Chondrocyte (in vitro differentiated cells): ENCODE measurements at regions not wholly inside any gene's neighbourhood (a gene's known extent, or its start where the extent isn't known, plus 50 kb on each side); places are given as distances from the start of the nearest gene placed in this dataset.
"Not testable (repeated sequence)": the region's sequence is repeated elsewhere in the genome, so short reads cannot be mapped to it uniquely, and the experiment has no call there.

Source experiments
- DNase-seq: peaks from one replicate; pipeline ENCODE4 v3.0.0; 2021; ENCODE audit warnings: mixed read lengths, low spot score
- H3K27ac Mint-ChIP-seq: one replicate; pipeline ENCODE4 v1.8.0; 2021; ENCODE audit warnings: mild to moderate bottlenecking, moderate library complexity, mixed read lengths; ENCODE audit not compliant: unreplicated experiment
- H3K27me3 Mint-ChIP-seq: 2 replicates; pipeline ENCODE4 v1.8.0; 2021; ENCODE audit warnings: low read depth, mixed read lengths
- H3K36me3 Mint-ChIP-seq: 2 replicates; pipeline ENCODE4 v1.8.0; 2021; ENCODE audit warnings: low read depth, mixed read lengths
- H3K4me1 Mint-ChIP-seq: 2 replicates; pipeline ENCODE4 v1.8.0; 2021; ENCODE audit warnings: low read depth, mild to moderate bottlenecking, mixed read lengths
- H3K4me3 Mint-ChIP-seq: one replicate; pipeline ENCODE4 v1.8.0; 2021; ENCODE audit warnings: mild to moderate bottlenecking, moderate library complexity, mixed read lengths; ENCODE audit not compliant: unreplicated experiment
- H3K9me3 Mint-ChIP-seq: 2 replicates; pipeline ENCODE4 v1.8.0; 2021; ENCODE audit warnings: low read depth, mixed read lengths
- TF ChIP-seq, protein P1 (sequence below): fragments of 200-600 bp; sonication (generic); IDR thresholded peaks from 2 replicates; pipeline ENCODE4 v1.5.0; 2021; ENCODE audit warnings: antibody characterized with exemption, mild to moderate bottlenecking, moderate library complexity

DNA sequence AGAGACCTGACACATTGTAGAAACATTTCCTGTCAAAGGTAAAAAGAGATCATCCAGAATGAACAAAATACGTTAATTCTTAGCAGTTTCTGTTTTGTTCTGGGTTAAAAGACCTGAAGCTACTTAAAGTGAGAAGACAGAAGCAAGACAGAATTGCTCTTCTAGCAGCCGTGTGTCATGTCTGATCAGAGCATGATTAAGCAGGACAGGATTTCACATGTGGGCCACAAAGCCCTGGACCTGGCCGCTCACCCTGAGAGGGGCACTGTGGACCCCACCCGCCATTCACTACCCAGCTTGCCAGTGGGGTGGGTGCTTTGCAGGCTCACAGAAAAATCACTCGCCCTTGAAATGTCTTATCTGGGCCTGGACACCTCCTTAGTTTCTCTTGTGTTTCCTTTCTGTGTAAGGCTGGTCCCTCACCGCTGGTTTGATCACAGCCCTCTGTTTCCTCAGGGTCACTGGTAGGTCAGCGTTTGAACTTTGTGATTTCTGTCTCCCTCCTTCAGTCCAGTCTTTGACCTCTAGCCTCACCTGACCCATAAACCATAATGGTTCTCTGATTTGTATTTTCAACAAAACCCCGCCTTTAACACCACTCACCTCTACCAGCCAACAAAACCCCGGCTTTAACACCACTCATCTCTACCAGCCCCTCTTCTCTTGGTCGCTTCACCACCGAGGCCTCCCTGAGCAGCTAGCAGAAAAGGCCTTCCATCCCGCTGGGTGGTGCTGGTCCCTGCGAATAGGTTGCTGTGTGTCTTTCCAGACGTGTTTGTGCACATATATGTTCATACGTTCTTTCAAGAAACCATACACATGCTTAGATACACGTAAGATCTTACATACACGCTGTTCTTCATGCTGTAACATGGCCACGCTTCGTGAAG lies 185.0 kb downstream of the OR4M2 start:
- H3K36me3 Mint-ChIP-seq, result no peaks in the 10 kb centered on the region
- H3K27ac Mint-ChIP-seq, result no peak overlapping the region
- peaks cover 3% of the 10 kb centered on the region for H3K9me3 Mint-ChIP-seq
- H3K4me3 Mint-ChIP-seq, result no peak overlapping the region
- TF ChIP-seq, protein P1, sequence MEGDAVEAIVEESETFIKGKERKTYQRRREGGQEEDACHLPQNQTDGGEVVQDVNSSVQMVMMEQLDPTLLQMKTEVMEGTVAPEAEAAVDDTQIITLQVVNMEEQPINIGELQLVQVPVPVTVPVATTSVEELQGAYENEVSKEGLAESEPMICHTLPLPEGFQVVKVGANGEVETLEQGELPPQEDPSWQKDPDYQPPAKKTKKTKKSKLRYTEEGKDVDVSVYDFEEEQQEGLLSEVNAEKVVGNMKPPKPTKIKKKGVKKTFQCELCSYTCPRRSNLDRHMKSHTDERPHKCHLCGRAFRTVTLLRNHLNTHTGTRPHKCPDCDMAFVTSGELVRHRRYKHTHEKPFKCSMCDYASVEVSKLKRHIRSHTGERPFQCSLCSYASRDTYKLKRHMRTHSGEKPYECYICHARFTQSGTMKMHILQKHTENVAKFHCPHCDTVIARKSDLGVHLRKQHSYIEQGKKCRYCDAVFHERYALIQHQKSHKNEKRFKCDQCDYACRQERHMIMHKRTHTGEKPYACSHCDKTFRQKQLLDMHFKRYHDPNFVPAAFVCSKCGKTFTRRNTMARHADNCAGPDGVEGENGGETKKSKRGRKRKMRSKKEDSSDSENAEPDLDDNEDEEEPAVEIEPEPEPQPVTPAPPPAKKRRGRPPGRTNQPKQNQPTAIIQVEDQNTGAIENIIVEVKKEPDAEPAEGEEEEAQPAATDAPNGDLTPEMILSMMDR, result no peak
- no peaks in the 10 kb centered on the region for H3K27me3 Mint-ChIP-seq
- no peaks in the 10 kb centered on the region for H3K4me1 Mint-ChIP-seq
- DNase-seq, result no peak

DNA sequence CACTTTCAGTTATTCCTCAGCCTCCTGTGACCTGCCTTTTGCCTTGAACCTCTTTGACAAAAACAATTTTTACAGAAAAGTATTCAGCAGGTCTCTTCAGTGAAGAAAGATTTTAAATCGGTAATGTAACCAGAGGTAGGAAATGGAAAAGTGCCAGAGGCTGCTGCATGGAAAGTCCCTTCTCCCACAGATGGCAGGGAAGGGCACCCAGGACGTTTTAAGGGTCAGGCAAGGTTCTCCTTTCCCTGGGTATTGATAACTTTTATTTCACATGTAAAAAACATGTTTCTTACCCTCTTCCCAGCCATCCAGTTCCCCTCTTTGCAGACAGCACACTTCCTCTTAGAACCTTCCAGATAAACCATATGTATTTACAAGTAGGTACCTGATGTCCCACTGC lies 185.6 kb downstream of the OR4M2 start:
- H3K27me3 Mint-ChIP-seq, result no peaks in the 10 kb centered on the region
- TF ChIP-seq, protein P1, result no peak
- no peaks in the 10 kb centered on the region for H3K36me3 Mint-ChIP-seq
- no peak overlapping the region for H3K27ac Mint-ChIP-seq
- H3K4me3 Mint-ChIP-seq, result no peak overlapping the region
- DNase-seq, result no peak
- no peaks in the 10 kb centered on the region for H3K4me1 Mint-ChIP-seq
- peaks cover 5% of the 10 kb centered on the region for H3K9me3 Mint-ChIP-seq

- DNase-seq, result no peak
- H3K27ac Mint-ChIP-seq, result no peak overlapping the region
- peaks cover 7% of the 10 kb centered on the region for H3K9me3 Mint-ChIP-seq
- TF ChIP-seq, protein P1, result no peak
- no peak overlapping the region for H3K4me3 Mint-ChIP-seq
- no peaks in the 10 kb centered on the region for H3K27me3 Mint-ChIP-seq
- no peaks in the 10 kb centered on the region for H3K36me3 Mint-ChIP-seq
- H3K4me1 Mint-ChIP-seq, result no peaks in the 10 kb centered on the region
These were observed 187.4 kb downstream of the OR4M2 start for GRCh38 chr15:22267761-22268160.

DNA sequence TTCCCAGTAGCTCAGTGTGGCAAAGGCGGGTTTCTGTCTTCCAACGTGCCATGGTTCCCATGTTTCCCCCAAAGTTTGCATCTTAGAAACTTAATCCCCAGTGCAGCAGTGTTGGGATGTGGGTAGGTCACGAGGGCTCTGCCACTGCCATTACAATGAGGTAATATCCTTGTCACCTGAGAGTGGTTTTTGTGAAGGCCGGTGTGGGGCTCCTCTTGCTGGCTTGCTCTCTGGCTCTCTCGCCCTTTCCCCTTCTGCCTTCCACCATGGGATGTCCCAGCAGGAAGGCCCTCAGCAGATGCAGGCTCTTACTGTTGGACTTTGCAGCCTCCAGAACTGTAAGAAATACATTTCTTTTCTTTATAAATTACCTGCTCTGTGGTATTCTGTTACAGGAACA lies 187.9 kb downstream of the OR4M2 start:
- H3K36me3 Mint-ChIP-seq, DNase-seq, H3K4me1 Mint-ChIP-seq, H3K27ac Mint-ChIP-seq, H3K9me3 Mint-ChIP-seq, H3K4me3 Mint-ChIP-seq, H3K27me3 Mint-ChIP-seq: not testable (repeated sequence)

- not testable (repeated sequence) for H3K9me3 Mint-ChIP-seq, H3K27me3 Mint-ChIP-seq, DNase-seq, H3K36me3 Mint-ChIP-seq, H3K4me3 Mint-ChIP-seq, H3K27ac Mint-ChIP-seq, H3K4me1 Mint-ChIP-seq
These were observed 188.3 kb downstream of the OR4M2 start for GRCh38 chr15:22268654-22269053.

GRCh38 chr15:22272286-22273160 lies 186.2 kb upstream of the GOLGA6L22 start:
- not testable (repeated sequence) for H3K27me3 Mint-ChIP-seq, H3K27ac Mint-ChIP-seq, H3K36me3 Mint-ChIP-seq, DNase-seq, H3K4me1 Mint-ChIP-seq, H3K9me3 Mint-ChIP-seq, H3K4me3 Mint-ChIP-seq

DNA sequence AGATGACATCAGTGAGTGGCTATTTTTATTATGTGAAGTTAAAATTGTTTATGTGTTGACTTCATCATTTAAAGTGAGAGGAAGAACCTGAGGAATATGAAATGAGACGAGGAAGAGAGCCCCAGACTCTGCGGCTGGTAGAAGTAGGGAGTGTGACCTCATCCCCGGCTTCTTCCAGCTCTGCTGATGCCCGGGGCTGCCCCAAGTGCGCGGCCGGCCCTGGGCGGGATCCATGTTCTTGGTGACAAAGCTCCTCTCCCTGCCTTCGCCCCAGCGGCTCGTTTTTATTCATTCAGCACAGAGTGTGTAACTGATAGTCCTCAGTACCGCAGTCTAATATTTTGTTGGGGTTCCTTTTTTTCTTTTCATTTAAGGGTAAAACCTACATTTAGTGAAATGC lies 185.5 kb upstream of the GOLGA6L22 start:
- H3K4me1 Mint-ChIP-seq, H3K9me3 Mint-ChIP-seq, H3K27ac Mint-ChIP-seq, DNase-seq, H3K36me3 Mint-ChIP-seq, H3K27me3 Mint-ChIP-seq, H3K4me3 Mint-ChIP-seq: not testable (repeated sequence)

- not testable (repeated sequence) for H3K4me3 Mint-ChIP-seq, H3K4me1 Mint-ChIP-seq, H3K27ac Mint-ChIP-seq, H3K9me3 Mint-ChIP-seq, H3K27me3 Mint-ChIP-seq, H3K36me3 Mint-ChIP-seq, DNase-seq
These were observed 184.3 kb upstream of the GOLGA6L22 start for GRCh38 chr15:22274376-22274775.

DNA sequence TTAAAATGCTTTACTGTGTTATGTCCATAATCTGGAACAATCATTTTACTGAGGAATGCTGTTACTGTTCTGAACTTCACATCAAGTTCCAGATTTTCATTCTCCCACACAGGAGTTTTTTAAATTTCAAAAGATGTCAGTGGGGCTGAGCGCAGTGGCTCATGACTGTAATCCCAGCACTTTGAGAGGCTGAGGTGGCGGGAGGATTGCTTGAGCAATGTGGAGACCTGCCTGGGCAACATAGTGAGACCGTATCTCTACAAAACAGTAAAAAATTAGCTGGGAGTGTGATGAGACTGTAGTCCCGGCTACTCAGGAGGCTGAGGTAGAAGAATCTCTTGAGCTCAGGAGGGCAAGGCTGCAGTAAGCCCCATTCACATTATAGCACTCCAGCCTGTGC lies 177.9 kb upstream of the GOLGA6L22 start:
- DNase-seq, H3K27ac Mint-ChIP-seq, H3K4me3 Mint-ChIP-seq, H3K4me1 Mint-ChIP-seq, H3K27me3 Mint-ChIP-seq, H3K36me3 Mint-ChIP-seq: not testable (repeated sequence)
- peaks cover 32% of the 10 kb centered on the region for H3K9me3 Mint-ChIP-seq
